Upper lobe of left lung (tissue), 6 donors: ENCODE measurements at regions not wholly inside any gene's neighbourhood (a gene's known extent, or its start where the extent isn't known, plus 50 kb on each side); places are given as distances from the start of the nearest gene placed in this dataset.

Source experiments
- ATAC-seq, 2 donors: fragments of 200-7000 bp; cut with Tn5 transposase; one replicate each; pipeline ENCODE4 v1.9.1; 2022; ENCODE audit warnings: mild to moderate bottlenecking in 2 of 2, moderate library complexity in 2 of 2; ENCODE audit not compliant: low FRiP score in 2 of 2
- DNase-seq, 2 donors: peaks; one replicate each; pipeline ENCODE4 v3.0.0-alpha.2; 2019 to 2020
- H3K27ac ChIP-seq, 4 donors: fragments of 200-600 bp; sonication (generic); one replicate each; pipeline ENCODE4 v1.5.1; 2016 to 2019
- H3K27me3 ChIP-seq, 4 donors: fragments of 200-600 bp; sonication (generic); one replicate each; pipeline ENCODE4 v1.5.1; 2017 to 2019
- H3K36me3 ChIP-seq, 4 donors: fragments of 200-600 bp; sonication (generic); one replicate each; pipeline ENCODE4 v1.5.1; 2016 to 2019
- H3K4me1 ChIP-seq, 4 donors: fragments of 200-600 bp; sonication (generic); one replicate each; pipeline ENCODE4 v1.5.1; 2018 to 2019
- H3K4me3 ChIP-seq, 4 donors: fragments of 200-600 bp; sonication (generic); one replicate each; pipeline ENCODE4 v1.5.1; 2017 to 2019; ENCODE audit warnings: mild to moderate bottlenecking in 2 of 4, moderate library complexity in 1 of 4
- H3K9me3 ChIP-seq, 4 donors: fragments of 200-600 bp; sonication (generic); one replicate each; pipeline ENCODE4 v1.5.1; 2018 to 2019
- EP300 ChIP-seq, 4 donors: sonication (generic); formaldehyde crosslinking; IDR thresholded peaks; one replicate each; pipeline ENCODE4 v1.5.1; 2017; ENCODE audit warnings: antibody characterized with exemption in 4 of 4, control low read depth in 2 of 4
- POLR2A ChIP-seq, 4 donors: fragments of 450-650 bp; IDR thresholded peaks; one replicate each; pipeline ENCODE4 v1.5.1; 2016 to 2017; ENCODE audit warnings: antibody characterized with exemption in 4 of 4, mild to moderate bottlenecking in 2 of 4
- POLR2AphosphoS5 ChIP-seq, 2 donors: sonication (generic); formaldehyde crosslinking; IDR thresholded peaks; one replicate each; pipeline ENCODE4 v1.5.1; 2017; ENCODE audit warnings: antibody characterized with exemption in 2 of 2
- WGBS, 2 donors: methylation state at CpG; one replicate each; pipeline ENCODE4 v1.1.5; 2017 to 2018; 5-methylcytosine and 5-hydroxymethylcytosine counted together
- TF ChIP-seq, protein P1 (sequence below), 6 experiments: fragments of 450-650 bp in 4 of 6; fragments of 200-600 bp in 2 of 6; sonication (generic) in 2 of 6; IDR thresholded peaks; one replicate each; pipeline ENCODE4 v1.5.1; 2016 to 2019; ENCODE audit warnings: antibody characterized with exemption in 6 of 6
- donor health status: DM: no; HTN: no; CAD: no; lungs with moderate emphysema.
- donor health status: DM: no; HTN: yes; CAD: no; lungs with severe emphysema.

DNA sequence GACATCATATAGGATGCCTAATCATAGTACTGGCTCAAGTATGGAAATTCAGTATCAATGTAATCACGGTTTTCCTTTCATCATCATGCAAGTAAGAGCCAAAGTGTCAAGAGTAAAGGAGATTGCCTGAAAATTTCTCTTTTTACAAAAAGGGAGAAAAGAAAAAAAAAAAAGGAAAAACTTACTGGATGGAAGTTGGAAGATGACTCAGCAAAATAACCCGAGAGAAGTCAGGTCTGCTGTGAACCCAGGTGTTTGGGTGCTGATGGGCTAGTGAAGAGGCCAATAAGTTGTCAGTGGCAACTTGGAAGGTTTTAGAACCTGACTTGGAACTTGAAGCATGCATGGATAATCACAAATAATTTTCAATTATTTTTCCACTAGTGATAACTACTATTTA lies 441.9 kb upstream of the SLC14A2 start:
- ATAC-seq = no peak
- Histone ChIP-seq H3K4me3 (no peak overlapping the region), H3K9me3 (no peaks in the 10 kb centered on the region), H3K36me3 (no peaks in the 10 kb centered on the region), H3K4me1 (no peaks in the 10 kb centered on the region), H3K27me3 (no peaks in the 10 kb centered on the region), H3K27ac (no peak overlapping the region)
- DNase-seq = no peak
- TF ChIP-seq POLR2AphosphoS5 (IDR thresholded peaks at IDR 0.05) = no peak
- no peak for TF ChIP-seq EP300 (IDR thresholded peaks at IDR 0.05)
- TF ChIP-seq POLR2A (IDR thresholded peaks at IDR 0.05) = no peak
- TF ChIP-seq, protein P1, sequence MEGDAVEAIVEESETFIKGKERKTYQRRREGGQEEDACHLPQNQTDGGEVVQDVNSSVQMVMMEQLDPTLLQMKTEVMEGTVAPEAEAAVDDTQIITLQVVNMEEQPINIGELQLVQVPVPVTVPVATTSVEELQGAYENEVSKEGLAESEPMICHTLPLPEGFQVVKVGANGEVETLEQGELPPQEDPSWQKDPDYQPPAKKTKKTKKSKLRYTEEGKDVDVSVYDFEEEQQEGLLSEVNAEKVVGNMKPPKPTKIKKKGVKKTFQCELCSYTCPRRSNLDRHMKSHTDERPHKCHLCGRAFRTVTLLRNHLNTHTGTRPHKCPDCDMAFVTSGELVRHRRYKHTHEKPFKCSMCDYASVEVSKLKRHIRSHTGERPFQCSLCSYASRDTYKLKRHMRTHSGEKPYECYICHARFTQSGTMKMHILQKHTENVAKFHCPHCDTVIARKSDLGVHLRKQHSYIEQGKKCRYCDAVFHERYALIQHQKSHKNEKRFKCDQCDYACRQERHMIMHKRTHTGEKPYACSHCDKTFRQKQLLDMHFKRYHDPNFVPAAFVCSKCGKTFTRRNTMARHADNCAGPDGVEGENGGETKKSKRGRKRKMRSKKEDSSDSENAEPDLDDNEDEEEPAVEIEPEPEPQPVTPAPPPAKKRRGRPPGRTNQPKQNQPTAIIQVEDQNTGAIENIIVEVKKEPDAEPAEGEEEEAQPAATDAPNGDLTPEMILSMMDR (IDR thresholded peaks at IDR 0.05) = no peak
- WGBS, 2 donors = 78 to 87% methylated on average over 2 of the region's 2 CpGs

- H3K9me3 ChIP-seq = no peaks in the 10 kb centered on the region
- H3K36me3 ChIP-seq = no peaks in the 10 kb centered on the region
- H3K27ac ChIP-seq = no peak overlapping the region
- ATAC-seq = no peak
- no peaks in the 10 kb centered on the region for H3K27me3 ChIP-seq
- TF ChIP-seq POLR2A (IDR thresholded peaks at IDR 0.05) (no peak), EP300 (IDR thresholded peaks at IDR 0.05) (no peak), POLR2AphosphoS5 (IDR thresholded peaks at IDR 0.05) (no peak)
- TF ChIP-seq, protein P1 (IDR thresholded peaks at IDR 0.05) = no peak
- no peak overlapping the region for H3K4me3 ChIP-seq
- no peaks in the 10 kb centered on the region for H3K4me1 ChIP-seq
- DNase-seq = no peak
- 57 to 60% methylated on average over 2 of the region's 2 CpGs for WGBS, 2 donors
Measured at GRCh38 chr18:45173799-45174519, 441.3 kb upstream of the SLC14A2 start.

DNA sequence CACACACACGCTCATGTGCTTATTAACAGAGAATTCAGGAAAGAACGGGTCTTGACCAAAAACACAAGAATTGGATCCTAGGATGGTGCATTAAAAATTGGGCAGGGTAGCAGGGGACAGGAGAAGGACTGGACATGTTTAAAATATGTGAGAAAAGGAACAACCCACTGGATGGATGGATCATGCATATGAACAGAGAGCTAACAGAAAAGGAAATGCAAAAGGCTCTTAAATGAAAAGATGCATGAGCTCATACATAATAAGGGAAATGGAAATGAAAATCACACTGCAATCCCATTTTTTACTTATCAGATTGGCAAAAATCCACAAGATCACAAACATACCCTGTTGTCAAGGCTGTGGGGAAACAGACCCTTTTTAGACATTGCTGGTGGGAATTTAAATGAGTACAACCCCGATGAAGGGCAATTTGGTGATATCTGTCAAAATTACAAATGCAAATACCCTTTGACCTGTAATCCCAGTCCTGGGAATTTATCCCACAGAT lies 440.6 kb upstream of the SLC14A2 start:
- no peak overlapping the region for H3K27ac ChIP-seq
- ATAC-seq (no peak), DNase-seq (no peak)
- WGBS, 2 donors = 71 to 89% methylated on average over 3 of the region's 3 CpGs
- no peak overlapping the region for H3K4me3 ChIP-seq
- no peaks in the 10 kb centered on the region for H3K27me3 ChIP-seq
- TF ChIP-seq POLR2AphosphoS5 (IDR thresholded peaks at IDR 0.05) = no peak
- TF ChIP-seq, protein P1 (IDR thresholded peaks at IDR 0.05) = no peak
- no peak for TF ChIP-seq POLR2A (IDR thresholded peaks at IDR 0.05)
- no peak for TF ChIP-seq EP300 (IDR thresholded peaks at IDR 0.05)
- H3K9me3 ChIP-seq = no peaks in the 10 kb centered on the region
- H3K4me1 ChIP-seq = no peaks in the 10 kb centered on the region
- H3K36me3 ChIP-seq = no peaks in the 10 kb centered on the region

GRCh38 chr18:45175511-45175910 lies 439.8 kb upstream of the SLC14A2 start:
- ATAC-seq = no peak
- H3K9me3 ChIP-seq = no peaks in the 10 kb centered on the region
- 89 to 95% methylated on average over 2 of the region's 2 CpGs for WGBS, 2 donors
- no peaks in the 10 kb centered on the region for H3K27me3 ChIP-seq
- no peak overlapping the region for H3K27ac ChIP-seq
- H3K4me1 ChIP-seq = no peaks in the 10 kb centered on the region
- TF ChIP-seq POLR2AphosphoS5 (IDR thresholded peaks at IDR 0.05) = no peak
- TF ChIP-seq, protein P1 (IDR thresholded peaks at IDR 0.05) = no peak
- TF ChIP-seq EP300 (IDR thresholded peaks at IDR 0.05) = no peak
- no peak for TF ChIP-seq POLR2A (IDR thresholded peaks at IDR 0.05)
- H3K4me3 ChIP-seq = no peak overlapping the region
- DNase-seq = no peak
- H3K36me3 ChIP-seq = no peaks in the 10 kb centered on the region

DNA sequence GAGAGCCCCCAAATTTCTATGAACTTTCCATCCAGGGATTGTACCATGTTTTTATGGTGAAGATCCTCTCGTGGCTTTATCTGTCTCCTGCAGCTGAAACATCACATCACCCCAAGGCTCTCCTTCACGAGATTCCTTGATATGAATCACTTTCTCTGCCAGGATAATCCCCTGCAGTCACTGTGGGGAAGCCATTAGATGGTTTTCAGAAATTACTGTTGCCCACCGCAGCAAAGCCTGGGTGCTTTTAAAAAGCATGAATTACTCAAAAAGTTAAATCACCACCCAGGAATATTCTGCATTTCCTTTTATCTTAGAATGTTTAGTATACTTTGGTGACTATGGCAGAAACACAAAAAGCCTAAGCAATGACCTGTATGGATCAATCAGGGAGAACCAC lies 428.4 kb upstream of the SLC14A2 start:
- no peak for ATAC-seq
- no peak for TF ChIP-seq POLR2AphosphoS5 (IDR thresholded peaks at IDR 0.05)
- TF ChIP-seq, protein P1 (IDR thresholded peaks at IDR 0.05) = no peak
- no peak for TF ChIP-seq POLR2A (IDR thresholded peaks at IDR 0.05)
- TF ChIP-seq EP300 (IDR thresholded peaks at IDR 0.05) = no peak
- no peak for DNase-seq
- Histone ChIP-seq H3K27me3 (no peaks in the 10 kb centered on the region), H3K4me3 (no peak overlapping the region), H3K9me3 (no peaks in the 10 kb centered on the region), H3K4me1 (no peaks in the 10 kb centered on the region), H3K36me3 (no peaks in the 10 kb centered on the region), H3K27ac (no peak overlapping the region)
- 78 to 81% methylated on average over 3 of the region's 3 CpGs for WGBS, 2 donors
